Thyroid gland (tissue), 4 donors: ENCODE measurements at regions not wholly inside any gene's neighbourhood (a gene's known extent, or its start where the extent isn't known, plus 50 kb on each side); places are given as distances from the start of the nearest gene placed in this dataset.

Source experiments
- DNase-seq, 2 donors: peaks; one replicate each; pipeline ENCODE4 v3.0.0-alpha.2; 2019
- H3K27ac ChIP-seq, 3 donors: fragments of 200-600 bp; sonication (generic); 1 replicate in 2 of 3; 2 replicates in 1 of 3; pipeline ENCODE4 v1.5.1; 2016 to 2019; ENCODE audit warnings: mild to moderate bottlenecking in 1 of 3, moderate library complexity in 1 of 3
- H3K27me3 ChIP-seq: fragments of 200-600 bp; sonication (generic); one replicate; pipeline ENCODE4 v1.5.1; 2019
- H3K36me3 ChIP-seq, 2 donors: fragments of 200-600 bp; sonication (generic); one replicate each; pipeline ENCODE4 v1.5.1; 2016 to 2019
- H3K4me1 ChIP-seq, 2 donors: fragments of 200-600 bp; sonication (generic); one replicate each; pipeline ENCODE4 v1.5.1; 2017 to 2019
- H3K4me3 ChIP-seq, 3 donors: fragments of 200-600 bp; sonication (generic); replicated peaks in 1 of 3; 1 replicate in 2 of 3; 2 replicates in 1 of 3; pipeline ENCODE4 v1.5.1; 2016; ENCODE audit warnings: mild to moderate bottlenecking in 1 of 3
- H3K9me3 ChIP-seq: fragments of 200-600 bp; sonication (generic); one replicate; pipeline ENCODE4 v1.5.1; 2017
- CTCF ChIP-seq, 6 experiments: fragments of 200-600 bp in 3 of 6; fragments of 450-650 bp in 3 of 6; sonication (generic) in 3 of 6; IDR thresholded peaks; one replicate each; pipeline ENCODE4 v1.5.1; 2016 to 2019; ENCODE audit warnings: antibody characterized with exemption in 6 of 6, mild to moderate bottlenecking in 2 of 6, inconsistent platforms in 1 of 6, moderate library complexity in 1 of 6
- POLR2A ChIP-seq, 2 donors: fragments of 450-650 bp; IDR thresholded peaks; one replicate each; pipeline ENCODE4 v1.6.1; 2017; ENCODE audit warnings: antibody characterized with exemption in 2 of 2, mild to moderate bottlenecking in 2 of 2, moderate library complexity in 1 of 2
- WGBS, 2 donors: methylation state at CpG; one replicate each; pipeline ENCODE4 v1.1.5; 2017; 5-methylcytosine and 5-hydroxymethylcytosine counted together
- intact Hi-C: fragments of 100-400 bp; cut with DNase I; formaldehyde crosslinking; loops from one replicate; pipeline ENCODE4 v1.15.1; 2023

- Histone ChIP-seq H3K4me3 (no peak overlapping the region), H3K36me3 (no peaks in the 10 kb centered on the region), H3K27me3 (no peaks in the 10 kb centered on the region), H3K4me1 (no peaks in the 10 kb centered on the region), H3K9me3 (no peaks in the 10 kb centered on the region), H3K27ac (no peak overlapping the region)
- intact Hi-C loops: no loop called here
- peak in 3 of 6 experiments; percentile 26 to 44 (median 29) for TF ChIP-seq CTCF (IDR thresholded peaks at IDR 0.05)
- TF ChIP-seq POLR2A (IDR thresholded peaks at IDR 0.05): no peak
- peak; percentile 6 to 15 for DNase-seq
- WGBS, 2 donors: 42 to 49% methylated on average over 5 of the region's 5 CpGs
These were observed 226.0 kb downstream of the TPBG start for GRCh38 chr6:82589509-82590206.

- DNase-seq: no peak
- H3K36me3 ChIP-seq: no peaks in the 10 kb centered on the region
- H3K4me3 ChIP-seq: no peak overlapping the region
- intact Hi-C loops: no loop called here
- no peaks in the 10 kb centered on the region for H3K9me3 ChIP-seq
- TF ChIP-seq POLR2A (IDR thresholded peaks at IDR 0.05) (no peak), CTCF (IDR thresholded peaks at IDR 0.05) (no peak)
- no peak overlapping the region for H3K27ac ChIP-seq
- no peaks in the 10 kb centered on the region for H3K27me3 ChIP-seq
- H3K4me1 ChIP-seq: no peaks in the 10 kb centered on the region
These were observed 233.6 kb downstream of the TPBG start for GRCh38 chr6:82597201-82597600.

- no peak overlapping the region for H3K27ac ChIP-seq
- no peaks in the 10 kb centered on the region for H3K4me1 ChIP-seq
- no peak overlapping the region for H3K4me3 ChIP-seq
- no peak for DNase-seq
- H3K36me3 ChIP-seq: no peaks in the 10 kb centered on the region
- no peaks in the 10 kb centered on the region for H3K9me3 ChIP-seq
- no peaks in the 10 kb centered on the region for H3K27me3 ChIP-seq
- WGBS, 2 donors: 75 to 76% methylated on average over 4 of the region's 4 CpGs
- TF ChIP-seq CTCF (IDR thresholded peaks at IDR 0.05) (no peak), POLR2A (IDR thresholded peaks at IDR 0.05) (no peak)
- intact Hi-C loops: no loop called here
These were observed 239.2 kb downstream of the TPBG start for GRCh38 chr6:82602776-82603175.

- whole genome bisulfite sequencing, 2 donors: 81 to 88% methylated on average over 1 of the region's 1 CpG
- H3K27ac ChIP-seq: no peak overlapping the region
- H3K4me1 ChIP-seq: peaks cover 3 to 6% of the 10 kb centered on the region in 2 donors
- no peak for TF ChIP-seq POLR2A (IDR thresholded peaks at IDR 0.05)
- TF ChIP-seq CTCF (IDR thresholded peaks at IDR 0.05): no peak
- no peaks in the 10 kb centered on the region for H3K9me3 ChIP-seq
- no peak for DNase-seq
- intact Hi-C loops: no loop called here
- no peaks in the 10 kb centered on the region for H3K27me3 ChIP-seq
- no peak overlapping the region for H3K4me3 ChIP-seq
- no peaks in the 10 kb centered on the region for H3K36me3 ChIP-seq
These were observed 240.3 kb downstream of the TPBG start for GRCh38 chr6:82603871-82604270.

GRCh38 chr6:82607998-82608725, 244.5 kb downstream of the TPBG start:
- H3K27me3 ChIP-seq: no peaks in the 10 kb centered on the region
- TF ChIP-seq POLR2A (IDR thresholded peaks at IDR 0.05) (no peak), CTCF (IDR thresholded peaks at IDR 0.05) (no peak)
- no peaks in the 10 kb centered on the region for H3K36me3 ChIP-seq
- H3K27ac ChIP-seq: no peak overlapping the region
- H3K9me3 ChIP-seq: no peaks in the 10 kb centered on the region
- no peak for DNase-seq
- peaks cover 5 to 7% of the 10 kb centered on the region in 2 donors for H3K4me1 ChIP-seq
- no peak overlapping the region for H3K4me3 ChIP-seq
- WGBS, 2 donors: 14 to 15% methylated on average over 1 of the region's 1 CpG
- intact Hi-C loops: no loop called here
